ENCODE measurements at regions not wholly inside any gene's neighbourhood (a gene's known extent, or its start where the extent isn't known, plus 50 kb on each side); places are given as distances from the start of the nearest gene placed in this dataset.

DNA sequence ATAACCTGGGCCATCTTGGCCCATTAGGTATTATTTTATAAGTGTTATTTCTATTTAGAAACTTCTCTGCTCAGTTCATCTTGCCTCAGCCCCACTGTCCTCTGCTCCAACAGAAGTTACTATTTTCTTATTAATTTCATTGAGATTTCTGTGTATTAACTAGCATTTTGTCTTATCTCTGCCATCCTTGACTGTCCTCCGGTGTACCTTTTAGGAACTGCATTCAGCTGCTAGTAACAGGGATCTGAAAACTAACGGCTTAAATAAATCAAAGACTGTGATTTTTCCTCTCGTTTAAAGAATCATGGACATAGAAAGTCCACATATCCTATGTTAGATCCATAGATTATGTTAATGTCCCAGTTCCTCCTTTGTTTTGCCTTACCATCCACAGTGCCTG is 382.5 kb downstream of the MATN1 start:
- no peak for TF ChIP-seq CTCF (IDR thresholded peaks at IDR 0.05; ENCODE audit: insufficient read depth, low read depth, low read length, missing control alignments)
- DNase-seq (ENCODE audit: low read depth): no peak
- H3K4me3 ChIP-seq (ENCODE audit: low read length): no peak overlapping the region

- no peak overlapping the region for H3K4me3 ChIP-seq (ENCODE audit: low read length)
- no peak for TF ChIP-seq CTCF (IDR thresholded peaks at IDR 0.05; ENCODE audit: insufficient read depth, low read depth, low read length, missing control alignments)
- no peak for DNase-seq (ENCODE audit: low read depth)
Observed at GRCh38 chr1:30339866-30340265, 383.5 kb downstream of the MATN1 start.

- DNase-seq (ENCODE audit: low read depth): no peak
- H3K4me3 ChIP-seq (ENCODE audit: low read length): no peak overlapping the region
- no peak for TF ChIP-seq CTCF (IDR thresholded peaks at IDR 0.05; ENCODE audit: insufficient read depth, low read depth, low read length, missing control alignments)
Observed at GRCh38 chr1:30338765-30339164, 384.6 kb downstream of the MATN1 start.

- DNase-seq (ENCODE audit: low read depth): no peak
- H3K4me3 ChIP-seq (ENCODE audit: low read length): no peak overlapping the region
- TF ChIP-seq CTCF (IDR thresholded peaks at IDR 0.05; ENCODE audit: insufficient read depth, low read depth, low read length, missing control alignments): no peak
Observed at GRCh38 chr1:30337324-30337620, 386.1 kb downstream of the MATN1 start.

- H3K4me3 ChIP-seq (ENCODE audit: low read length): no peak overlapping the region
- no peak for TF ChIP-seq CTCF (IDR thresholded peaks at IDR 0.05; ENCODE audit: insufficient read depth, low read depth, low read length, missing control alignments)
Observed at GRCh38 chr1:30336550-30337323, 386.6 kb downstream of the MATN1 start.

GRCh38 chr1:30335997-30336390 is 387.4 kb downstream of the MATN1 start:
- no peak overlapping the region for H3K4me3 ChIP-seq (ENCODE audit: low read length)
- no peak for DNase-seq (ENCODE audit: low read depth)
- TF ChIP-seq CTCF (IDR thresholded peaks at IDR 0.05; ENCODE audit: insufficient read depth, low read depth, low read length, missing control alignments): no peak

More at GRCh38 chr1:30336550-30337323, 386.6 kb downstream of the MATN1 start:
- DNase-seq (ENCODE audit: low read depth): no peak

DNA sequence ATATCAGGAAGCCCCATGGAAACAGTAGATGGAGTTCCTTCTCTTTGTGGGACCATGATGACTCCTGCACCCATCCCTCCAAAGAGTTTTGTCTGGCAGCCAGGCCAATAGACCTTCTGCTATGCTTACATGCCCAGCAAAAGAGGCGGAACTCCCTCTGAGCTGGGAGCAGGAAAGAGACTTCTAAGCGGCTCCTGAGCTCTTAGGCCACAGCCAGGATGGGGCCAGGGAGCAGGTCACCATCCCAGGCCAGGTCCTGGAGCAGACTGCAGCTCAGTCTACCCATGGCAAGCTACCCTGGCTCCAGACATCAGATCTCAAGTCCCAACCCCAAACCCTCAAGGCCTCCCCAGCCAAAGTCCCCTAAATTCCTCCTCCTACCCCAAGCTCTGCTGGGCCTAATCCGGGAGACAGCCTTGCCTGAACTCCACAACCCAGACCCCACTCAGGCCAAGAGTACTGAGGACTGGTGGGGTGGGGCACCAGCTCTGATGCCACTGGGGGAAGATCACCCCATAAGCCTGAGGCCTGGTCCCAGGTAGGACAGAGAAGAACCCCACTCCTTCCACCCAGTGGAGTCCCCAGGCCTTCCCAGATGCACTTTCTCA is 387.9 kb downstream of the MATN1 start:
- no peak for TF ChIP-seq CTCF (IDR thresholded peaks at IDR 0.05; ENCODE audit: insufficient read depth, low read depth, low read length, missing control alignments)
- no peak for DNase-seq (ENCODE audit: low read depth)
- H3K4me3 ChIP-seq (ENCODE audit: low read length): no peak overlapping the region

Data from epithelial cell of esophagus (primary cell).